GM23338 (cell line): ENCODE measurements at regions not wholly inside any gene's neighbourhood (a gene's known extent, or its start where the extent isn't known, plus 50 kb on each side); places are given as distances from the start of the nearest gene placed in this dataset.
"Not testable (repeated sequence)": the region's sequence is repeated elsewhere in the genome, so short reads cannot be mapped to it uniquely, and the experiment has no call there.

ENCODE experiments used
- ATAC-seq: fragments of 200-7000 bp; cut with Tn5 transposase; 3 replicates; pipeline ENCODE4 v1.9.1; 2020
- DNase-seq: peaks from one replicate; pipeline ENCODE4 v3.0.0-alpha.2; 2015; ENCODE audit warnings: low spot score
- H2AFZ ChIP-seq: fragments of 200-600 bp; sonication (generic); 2 replicates; pipeline ENCODE4 v1.8.0; 2016; ENCODE audit warnings: antibody characterized with exemption, mild to moderate bottlenecking, moderate library complexity
- H3F3A ChIP-seq: fragments of 200-600 bp; sonication (generic); replicated peaks from 2 replicates; pipeline ENCODE4 v1.8.0; 2017; ENCODE audit warnings: antibody characterized with exemption, mixed run types, low read depth
- H3K27ac ChIP-seq: fragments of 200-600 bp; sonication (generic); 2 replicates; pipeline ENCODE4 v1.6.1; 2016; ENCODE audit warnings: low read depth
- H3K27me3 ChIP-seq: fragments of 200-600 bp; sonication (generic); 2 replicates; pipeline ENCODE4 v1.8.0; 2016; ENCODE audit warnings: mild to moderate bottlenecking, mixed run types, moderate library complexity; ENCODE audit not compliant: insufficient read depth
- H3K36me3 ChIP-seq: fragments of 200-600 bp; sonication (generic); 2 replicates; pipeline ENCODE4 v1.8.0; 2016; ENCODE audit warnings: mild to moderate bottlenecking; ENCODE audit not compliant: insufficient read depth
- H3K4me1 ChIP-seq: fragments of 200-600 bp; sonication (generic); 2 replicates; pipeline ENCODE4 v1.8.0; 2016; ENCODE audit warnings: mild to moderate bottlenecking, moderate library complexity; ENCODE audit not compliant: insufficient read depth
- H3K4me2 ChIP-seq: fragments of 200-600 bp; sonication (generic); 2 replicates; pipeline ENCODE4 v1.7.1; 2017; ENCODE audit warnings: mixed run types
- H3K4me3 ChIP-seq: fragments of 200-600 bp; sonication (generic); 2 replicates; pipeline ENCODE4 v1.6.1; 2016; ENCODE audit warnings: mixed run types
- H3K79me2 ChIP-seq: fragments of 200-600 bp; sonication (generic); replicated peaks from 2 replicates; pipeline ENCODE4 v1.8.0; 2017; ENCODE audit warnings: mild to moderate bottlenecking; ENCODE audit not compliant: insufficient read depth
- H3K9me2 ChIP-seq: fragments of 200-600 bp; sonication (generic); 2 replicates; pipeline ENCODE4 v1.8.0; 2017; ENCODE audit not compliant: insufficient read depth
- H4K20me1 ChIP-seq: fragments of 200-600 bp; sonication (generic); replicated peaks from 2 replicates; pipeline ENCODE4 v1.8.0; 2017; ENCODE audit warnings: mild to moderate bottlenecking; ENCODE audit not compliant: insufficient read depth
- H3K27ac Mint-ChIP-seq: 2 replicates; pipeline ENCODE4 v1.8.0; 2020; ENCODE audit warnings: inconsistent platforms, mild to moderate bottlenecking, moderate library complexity, mixed read lengths
- H3K27me3 Mint-ChIP-seq: 3 replicates; pipeline ENCODE4 v1.8.0; 2022; ENCODE audit warnings: low read depth, mild to moderate bottlenecking, moderate library complexity, mixed read lengths, inconsistent platforms; ENCODE audit not compliant: insufficient read depth, poor library complexity
- H3K36me3 Mint-ChIP-seq: 3 replicates; pipeline ENCODE4 v1.8.0; 2021; ENCODE audit warnings: low read depth, mild to moderate bottlenecking, inconsistent platforms, moderate library complexity, mixed read lengths
- H3K4me1 Mint-ChIP-seq: 3 replicates; pipeline ENCODE4 v1.8.0; 2020; ENCODE audit warnings: mild to moderate bottlenecking, inconsistent platforms, mixed read lengths
- H3K4me3 Mint-ChIP-seq: 3 replicates; pipeline ENCODE4 v1.8.0; 2021; ENCODE audit warnings: moderate library complexity, mild to moderate bottlenecking, inconsistent platforms, mixed read lengths
- H3K9me3 Mint-ChIP-seq: 3 replicates; pipeline ENCODE4 v1.8.0; 2020; ENCODE audit warnings: moderate library complexity, mild to moderate bottlenecking, inconsistent platforms, mixed read lengths
- ETS1 ChIP-seq: IDR thresholded peaks from 2 replicates; pipeline ENCODE4 v1.6.1; 2016; ENCODE audit warnings: antibody characterized with exemption
- EZH2 ChIP-seq: fragments of 200-600 bp; sonication (generic); IDR thresholded peaks from one replicate; pipeline ENCODE4 v1.8.0; 2017; ENCODE audit warnings: antibody characterized with exemption, mild to moderate bottlenecking, low read depth; ENCODE audit not compliant: unreplicated experiment
- EZH2phosphoT487 ChIP-seq: fragments of 200-600 bp; sonication (generic); IDR thresholded peaks from one replicate; pipeline ENCODE4 v1.8.1; 2018; ENCODE audit warnings: antibody characterized with exemption; ENCODE audit not compliant: unreplicated experiment
- JUNB ChIP-seq: IDR thresholded peaks from one replicate; pipeline ENCODE4 v1.6.1; 2016; ENCODE audit warnings: antibody characterized with exemption; ENCODE audit not compliant: unreplicated experiment
- POLR2AphosphoS5 ChIP-seq: IDR thresholded peaks from 2 replicates; pipeline ENCODE4 v1.6.1; 2016; ENCODE audit warnings: antibody characterized with exemption, low read depth
- REST ChIP-seq: IDR thresholded peaks from one replicate; pipeline ENCODE4 v1.6.1; 2018; ENCODE audit warnings: antibody characterized with exemption; ENCODE audit not compliant: unreplicated experiment
- STAT1 ChIP-seq: IDR thresholded peaks from one replicate; pipeline ENCODE4 v1.6.1; 2016; ENCODE audit warnings: antibody characterized with exemption; ENCODE audit not compliant: unreplicated experiment
- ZNF114 ChIP-seq: fragments of 250-450 bp; sonication (Bioruptor Pico); IDR thresholded peaks from 2 replicates; pipeline ENCODE4 v1.5.0; 2020; ENCODE audit warnings: mild to moderate bottlenecking, moderate library complexity
- ZNF462 ChIP-seq: fragments of 250-450 bp; sonication (Bioruptor Pico); IDR thresholded peaks from 2 replicates; pipeline ENCODE4 v1.5.0; 2020; ENCODE audit warnings: mild to moderate bottlenecking, moderate library complexity
- TF ChIP-seq, protein P1 (sequence below), 2 experiments: fragments of 200-600 bp in 1 of 2; sonication (generic) in 1 of 2; conservative IDR thresholded peaks; 2 replicates each; pipeline versions ENCODE4 v1.5.1 to v1.6.1; 2016 to 2017; ENCODE audit warnings: antibody characterized with exemption in 2 of 2, low read depth in 2 of 2, mild to moderate bottlenecking in 2 of 2, moderate library complexity in 1 of 2

- H3F3A ChIP-seq, H2AFZ ChIP-seq, H3K4me2 ChIP-seq, H3K4me3 ChIP-seq, H3K79me2 ChIP-seq, H3K36me3 Mint-ChIP-seq, H4K20me1 ChIP-seq, ATAC-seq, H3K4me1 Mint-ChIP-seq, H3K27me3 Mint-ChIP-seq, H3K9me3 Mint-ChIP-seq, H3K9me2 ChIP-seq, H3K27ac Mint-ChIP-seq, H3K27ac ChIP-seq, H3K36me3 ChIP-seq, DNase-seq, H3K4me3 Mint-ChIP-seq, H3K4me1 ChIP-seq, H3K27me3 ChIP-seq: not testable (repeated sequence)
These were observed 89.8 kb downstream of the DNAAF6 start for GRCh38 chrX:107296184-107296583.

GRCh38 chrX:107298276-107298675 lies 91.9 kb downstream of the DNAAF6 start:
- H3K36me3 Mint-ChIP-seq = no peaks in the 10 kb centered on the region
- Histone ChIP-seq H3K9me2 (no peaks in the 10 kb centered on the region), H3K4me1 (no peaks in the 10 kb centered on the region), H3K79me2 (no peaks in the 10 kb centered on the region), H3K27me3 (no peaks in the 10 kb centered on the region), H3F3A (no peaks in the 10 kb centered on the region), H3K36me3 (no peaks in the 10 kb centered on the region), H3K27ac (no peak overlapping the region), H4K20me1 (no peaks in the 10 kb centered on the region), H3K4me2 (no peak overlapping the region), H2AFZ (no peak overlapping the region), H3K4me3 (no peak overlapping the region)
- no peak overlapping the region for H3K4me3 Mint-ChIP-seq
- H3K27ac Mint-ChIP-seq = no peak overlapping the region
- H3K27me3 Mint-ChIP-seq = peaks cover 2% of the 10 kb centered on the region
- no peak for ATAC-seq
- no peak for DNase-seq
- peaks cover 2% of the 10 kb centered on the region; the same call in 1 of the 3 replicates for H3K9me3 Mint-ChIP-seq
- H3K4me1 Mint-ChIP-seq = peaks cover 9% of the 10 kb centered on the region; the same call in 2 of the 3 replicates
- TF ChIP-seq ZNF114 (CRISPR knock-in tag) (no peak), STAT1 (no peak), EZH2 (no peak), ETS1 (no peak), ZNF462 (CRISPR knock-in tag) (no peak), POLR2AphosphoS5 (no peak), EZH2phosphoT487 (no peak), JUNB (no peak), REST (no peak)
- TF ChIP-seq, protein P1, sequence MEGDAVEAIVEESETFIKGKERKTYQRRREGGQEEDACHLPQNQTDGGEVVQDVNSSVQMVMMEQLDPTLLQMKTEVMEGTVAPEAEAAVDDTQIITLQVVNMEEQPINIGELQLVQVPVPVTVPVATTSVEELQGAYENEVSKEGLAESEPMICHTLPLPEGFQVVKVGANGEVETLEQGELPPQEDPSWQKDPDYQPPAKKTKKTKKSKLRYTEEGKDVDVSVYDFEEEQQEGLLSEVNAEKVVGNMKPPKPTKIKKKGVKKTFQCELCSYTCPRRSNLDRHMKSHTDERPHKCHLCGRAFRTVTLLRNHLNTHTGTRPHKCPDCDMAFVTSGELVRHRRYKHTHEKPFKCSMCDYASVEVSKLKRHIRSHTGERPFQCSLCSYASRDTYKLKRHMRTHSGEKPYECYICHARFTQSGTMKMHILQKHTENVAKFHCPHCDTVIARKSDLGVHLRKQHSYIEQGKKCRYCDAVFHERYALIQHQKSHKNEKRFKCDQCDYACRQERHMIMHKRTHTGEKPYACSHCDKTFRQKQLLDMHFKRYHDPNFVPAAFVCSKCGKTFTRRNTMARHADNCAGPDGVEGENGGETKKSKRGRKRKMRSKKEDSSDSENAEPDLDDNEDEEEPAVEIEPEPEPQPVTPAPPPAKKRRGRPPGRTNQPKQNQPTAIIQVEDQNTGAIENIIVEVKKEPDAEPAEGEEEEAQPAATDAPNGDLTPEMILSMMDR (conservative IDR thresholded peaks at IDR 0.05; ENCODE audit: low read depth in 2 of 2) = no peak
